Prostate gland (tissue), 2 donors: ENCODE measurements at regions not wholly inside any gene's neighbourhood (a gene's known extent, or its start where the extent isn't known, plus 50 kb on each side); places are given as distances from the start of the nearest gene placed in this dataset.

ENCODE experiments used
- POLR2AphosphoS5 ChIP-seq: sonication (generic); formaldehyde crosslinking; IDR thresholded peaks from one replicate; pipeline ENCODE4 v1.6.1; 2017; ENCODE audit warnings: antibody characterized with exemption
- TF ChIP-seq, protein P1 (sequence below), 4 experiments: fragments of 200-600 bp in 2 of 4; fragments of 450-650 bp in 2 of 4; sonication (generic) in 2 of 4; IDR thresholded peaks; 1 replicate in 3 of 4; 2 replicates in 1 of 4; pipeline ENCODE4 v1.5.1; 2016 to 2019; ENCODE audit warnings: antibody characterized with exemption in 4 of 4, mild to moderate bottlenecking in 2 of 4, moderate library complexity in 2 of 4

- TF ChIP-seq, protein P1, sequence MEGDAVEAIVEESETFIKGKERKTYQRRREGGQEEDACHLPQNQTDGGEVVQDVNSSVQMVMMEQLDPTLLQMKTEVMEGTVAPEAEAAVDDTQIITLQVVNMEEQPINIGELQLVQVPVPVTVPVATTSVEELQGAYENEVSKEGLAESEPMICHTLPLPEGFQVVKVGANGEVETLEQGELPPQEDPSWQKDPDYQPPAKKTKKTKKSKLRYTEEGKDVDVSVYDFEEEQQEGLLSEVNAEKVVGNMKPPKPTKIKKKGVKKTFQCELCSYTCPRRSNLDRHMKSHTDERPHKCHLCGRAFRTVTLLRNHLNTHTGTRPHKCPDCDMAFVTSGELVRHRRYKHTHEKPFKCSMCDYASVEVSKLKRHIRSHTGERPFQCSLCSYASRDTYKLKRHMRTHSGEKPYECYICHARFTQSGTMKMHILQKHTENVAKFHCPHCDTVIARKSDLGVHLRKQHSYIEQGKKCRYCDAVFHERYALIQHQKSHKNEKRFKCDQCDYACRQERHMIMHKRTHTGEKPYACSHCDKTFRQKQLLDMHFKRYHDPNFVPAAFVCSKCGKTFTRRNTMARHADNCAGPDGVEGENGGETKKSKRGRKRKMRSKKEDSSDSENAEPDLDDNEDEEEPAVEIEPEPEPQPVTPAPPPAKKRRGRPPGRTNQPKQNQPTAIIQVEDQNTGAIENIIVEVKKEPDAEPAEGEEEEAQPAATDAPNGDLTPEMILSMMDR (IDR thresholded peaks at IDR 0.05), result no peak
- TF ChIP-seq POLR2AphosphoS5, result no peak
Observed at GRCh38 chr2:58925676-58926081, 684.6 kb upstream of the FANCL start.
